Activated T-helper 1 cell treated with anti-CD3 and anti-CD28 coated beads, Interleukin-12 subunit alpha, Interleukin-12 subunit beta, Interleukin-2, Interleukin-4 antibody, amounts not matched to agents 30 ng/mL and 10 ng/mL and 1 ng/mL, durations not matched to agents 14 hours and 24 hours and 36 hours (primary cell): ENCODE measurements at regions not wholly inside any gene's neighbourhood (a gene's known extent, or its start where the extent isn't known, plus 50 kb on each side); places are given as distances from the start of the nearest gene placed in this dataset.

Source experiments
- DNase-seq: peaks from one replicate; pipeline ENCODE4 v3.0.0; 2021; ENCODE audit warnings: low spot score
- H3K27ac Mint-ChIP-seq: one replicate; pipeline ENCODE4 v1.8.0; 2021; ENCODE audit warnings: mild to moderate bottlenecking, mixed read lengths
- H3K27me3 Mint-ChIP-seq: one replicate; pipeline ENCODE4 v1.8.0; 2022; ENCODE audit warnings: mild to moderate bottlenecking, moderate library complexity, mixed read lengths; ENCODE audit not compliant: insufficient read depth
- H3K36me3 Mint-ChIP-seq: one replicate; pipeline ENCODE4 v1.8.0; 2021; ENCODE audit warnings: low read depth, mixed read lengths
- H3K4me1 Mint-ChIP-seq: one replicate; pipeline ENCODE4 v1.8.0; 2021; ENCODE audit warnings: low read depth, mixed read lengths
- H3K4me3 Mint-ChIP-seq: one replicate; pipeline ENCODE4 v1.8.0; 2021; ENCODE audit warnings: mild to moderate bottlenecking, moderate library complexity, mixed read lengths
- H3K9me3 Mint-ChIP-seq: one replicate; pipeline ENCODE4 v1.8.0; 2021; ENCODE audit warnings: mixed read lengths
- intact Hi-C: fragments of 100-400 bp; cut with micrococcal nuclease; formaldehyde crosslinking; loops from one replicate; pipeline ENCODE4 v1.15.1; 2024

GRCh38 chr3:41102750-41103149 lies 96.6 kb upstream of the CTNNB1 start:
- DNase-seq, result no peak
- Mint-ChIP-seq H3K27me3 (peaks cover 12% of the 10 kb centered on the region), H3K4me1 (no peaks in the 10 kb centered on the region), H3K4me3 (no peak overlapping the region), H3K36me3 (no peaks in the 10 kb centered on the region), H3K27ac (no peak overlapping the region), H3K9me3 (no peaks in the 10 kb centered on the region)
- intact Hi-C loops, result no loop called here

GRCh38 chr3:41103200-41103599 lies 96.1 kb upstream of the CTNNB1 start:
- DNase-seq, result no peak
- no peaks in the 10 kb centered on the region for H3K4me1 Mint-ChIP-seq
- H3K27ac Mint-ChIP-seq, result no peak overlapping the region
- intact Hi-C loops, result no loop called here
- H3K9me3 Mint-ChIP-seq, result no peaks in the 10 kb centered on the region
- no peaks in the 10 kb centered on the region for H3K36me3 Mint-ChIP-seq
- peaks cover 12% of the 10 kb centered on the region for H3K27me3 Mint-ChIP-seq
- H3K4me3 Mint-ChIP-seq, result no peak overlapping the region

- no peaks in the 10 kb centered on the region for H3K9me3 Mint-ChIP-seq
- no peak overlapping the region for H3K4me3 Mint-ChIP-seq
- intact Hi-C loops, result no loop called here
- peaks cover 15% of the 10 kb centered on the region for H3K27me3 Mint-ChIP-seq
- no peak overlapping the region for H3K27ac Mint-ChIP-seq
- H3K36me3 Mint-ChIP-seq, result no peaks in the 10 kb centered on the region
- DNase-seq, result no peak
- H3K4me1 Mint-ChIP-seq, result no peaks in the 10 kb centered on the region
These were observed 95.2 kb upstream of the CTNNB1 start for GRCh38 chr3:41104147-41104546.

GRCh38 chr3:41106691-41107090 lies 92.6 kb upstream of the CTNNB1 start:
- H3K4me1 Mint-ChIP-seq, result no peaks in the 10 kb centered on the region
- H3K27ac Mint-ChIP-seq, result no peak overlapping the region
- no peak for DNase-seq
- no peaks in the 10 kb centered on the region for H3K36me3 Mint-ChIP-seq
- peaks cover 15% of the 10 kb centered on the region for H3K27me3 Mint-ChIP-seq
- intact Hi-C loops, result no loop called here
- H3K4me3 Mint-ChIP-seq, result no peak overlapping the region
- no peaks in the 10 kb centered on the region for H3K9me3 Mint-ChIP-seq

GRCh38 chr3:41111011-41111410 lies 88.3 kb upstream of the CTNNB1 start:
- Mint-ChIP-seq H3K27ac (no peak overlapping the region), H3K4me3 (no peak overlapping the region), H3K36me3 (no peaks in the 10 kb centered on the region), H3K27me3 (peaks cover 11% of the 10 kb centered on the region), H3K4me1 (no peaks in the 10 kb centered on the region), H3K9me3 (no peaks in the 10 kb centered on the region)
- intact Hi-C loops, result no loop called here
- no peak for DNase-seq

GRCh38 chr3:41112466-41112865 lies 86.8 kb upstream of the CTNNB1 start:
- Mint-ChIP-seq H3K27me3 (peaks cover 5% of the 10 kb centered on the region), H3K9me3 (no peaks in the 10 kb centered on the region), H3K4me1 (peaks cover 13% of the 10 kb centered on the region), H3K4me3 (no peak overlapping the region), H3K27ac (no peak overlapping the region), H3K36me3 (no peaks in the 10 kb centered on the region)
- intact Hi-C loops, result no loop called here
- DNase-seq, result no peak

- Mint-ChIP-seq H3K4me1 (peaks cover 24% of the 10 kb centered on the region), H3K9me3 (no peaks in the 10 kb centered on the region), H3K4me3 (no peak overlapping the region), H3K36me3 (no peaks in the 10 kb centered on the region), H3K27me3 (no peaks in the 10 kb centered on the region), H3K27ac (no peak overlapping the region)
- no peak for DNase-seq
- intact Hi-C loops, result loop anchor here (5.0 kb wide), 2 partner anchors 72 to 788 kb away; no protein-coding TSS in a partner anchor
These were observed 84.2 kb upstream of the CTNNB1 start for GRCh38 chr3:41115069-41115468.

GRCh38 chr3:41116851-41117250 lies 82.5 kb upstream of the CTNNB1 start:
- H3K27ac Mint-ChIP-seq, result peak overlapping the region; percentile 67
- no peaks in the 10 kb centered on the region for H3K9me3 Mint-ChIP-seq
- H3K4me3 Mint-ChIP-seq, result no peak overlapping the region
- no peak for DNase-seq
- intact Hi-C loops, result loop anchor here (1.0 to 5.0 kb wide), 4 partner anchors 70 to 790 kb away; partner anchors contain the start of gene CTNNB1
- peaks cover 24% of the 10 kb centered on the region for H3K4me1 Mint-ChIP-seq
- H3K36me3 Mint-ChIP-seq, result no peaks in the 10 kb centered on the region
- no peaks in the 10 kb centered on the region for H3K27me3 Mint-ChIP-seq

GRCh38 chr3:41117398-41117870 lies 81.9 kb upstream of the CTNNB1 start:
- H3K27ac Mint-ChIP-seq, result peak overlapping the region; percentile 67
- H3K4me3 Mint-ChIP-seq, result no peak overlapping the region
- intact Hi-C loops, result loop anchor here (1.0 to 5.0 kb wide), 4 partner anchors 70 to 790 kb away; partner anchors contain the start of gene CTNNB1
- no peaks in the 10 kb centered on the region for H3K9me3 Mint-ChIP-seq
- H3K36me3 Mint-ChIP-seq, result no peaks in the 10 kb centered on the region
- H3K4me1 Mint-ChIP-seq, result peaks cover 24% of the 10 kb centered on the region
- H3K27me3 Mint-ChIP-seq, result no peaks in the 10 kb centered on the region
- peak; percentile 70 for DNase-seq

- Mint-ChIP-seq H3K4me3 (no peak overlapping the region), H3K9me3 (no peaks in the 10 kb centered on the region), H3K27me3 (no peaks in the 10 kb centered on the region), H3K36me3 (no peaks in the 10 kb centered on the region), H3K27ac (no peak overlapping the region), H3K4me1 (peaks cover 24% of the 10 kb centered on the region)
- DNase-seq, result no peak
- intact Hi-C loops, result loop anchor here (2.0 to 5.0 kb wide), 3 partner anchors 69 to 791 kb away; no protein-coding TSS in a partner anchor
These were observed 80.6 kb upstream of the CTNNB1 start for GRCh38 chr3:41118461-41119390.

GRCh38 chr3:41120460-41120859 lies 78.8 kb upstream of the CTNNB1 start:
- H3K36me3 Mint-ChIP-seq, result no peaks in the 10 kb centered on the region
- H3K4me3 Mint-ChIP-seq, result no peak overlapping the region
- intact Hi-C loops, result no loop called here
- H3K9me3 Mint-ChIP-seq, result peaks cover 4% of the 10 kb centered on the region
- H3K4me1 Mint-ChIP-seq, result peaks cover 24% of the 10 kb centered on the region
- H3K27me3 Mint-ChIP-seq, result no peaks in the 10 kb centered on the region
- H3K27ac Mint-ChIP-seq, result no peak overlapping the region
- DNase-seq, result no peak

- no peak for DNase-seq
- H3K4me3 Mint-ChIP-seq, result no peak overlapping the region
- intact Hi-C loops, result no loop called here
- H3K27ac Mint-ChIP-seq, result no peak overlapping the region
- H3K36me3 Mint-ChIP-seq, result no peaks in the 10 kb centered on the region
- no peaks in the 10 kb centered on the region for H3K4me1 Mint-ChIP-seq
- peaks cover 40% of the 10 kb centered on the region for H3K9me3 Mint-ChIP-seq
- H3K27me3 Mint-ChIP-seq, result no peaks in the 10 kb centered on the region
These were observed 74.0 kb upstream of the CTNNB1 start for GRCh38 chr3:41125258-41125657.

GRCh38 chr3:41126472-41126871 lies 72.8 kb upstream of the CTNNB1 start:
- Mint-ChIP-seq H3K4me1 (no peaks in the 10 kb centered on the region), H3K27me3 (no peaks in the 10 kb centered on the region), H3K9me3 (peaks cover 41% of the 10 kb centered on the region), H3K36me3 (no peaks in the 10 kb centered on the region), H3K4me3 (no peak overlapping the region), H3K27ac (no peak overlapping the region)
- DNase-seq, result no peak
- intact Hi-C loops, result no loop called here
